ENCODE measurements at regions not wholly inside any gene's neighbourhood (a gene's known extent, or its start where the extent isn't known, plus 50 kb on each side); places are given as distances from the start of the nearest gene placed in this dataset.

GRCh38 chr18:41681138-41681880 is 273.7 kb upstream of the PIK3C3 start:
- Mint-ChIP-seq H3K4me3 (no peak overlapping the region), H3K4me1 (ENCODE audit: low read depth in 2 of 2) (no peaks in the 10 kb centered on the region), H3K27ac (no peak overlapping the region), H3K36me3 (ENCODE audit: insufficient read depth) (no peaks in the 10 kb centered on the region), H3K9me3 (peaks cover 5 to 12% of the 10 kb centered on the region in 2 donors), H3K27me3 (no peaks in the 10 kb centered on the region)
- no peak for DNase-seq
- no peak for ATAC-seq (replicated peaks)

GRCh38 chr18:41674506-41674905 is 280.5 kb upstream of the PIK3C3 start:
- no peaks in the 10 kb centered on the region for H3K4me1 Mint-ChIP-seq (ENCODE audit: low read depth in 2 of 2)
- H3K36me3 Mint-ChIP-seq (ENCODE audit: insufficient read depth): no peaks in the 10 kb centered on the region
- no peak overlapping the region for H3K4me3 Mint-ChIP-seq
- DNase-seq (no peak), ATAC-seq (replicated peaks) (no peak)
- H3K9me3 Mint-ChIP-seq: peaks cover 7 to 13% of the 10 kb centered on the region in 2 donors
- no peak overlapping the region for H3K27ac Mint-ChIP-seq
- H3K27me3 Mint-ChIP-seq: no peaks in the 10 kb centered on the region

GRCh38 chr18:41666231-41666630 is 288.8 kb upstream of the PIK3C3 start:
- ATAC-seq (replicated peaks) (no peak), DNase-seq (no peak)
- Mint-ChIP-seq H3K4me1 (ENCODE audit: low read depth in 2 of 2) (no peaks in the 10 kb centered on the region), H3K9me3 (peaks cover 4 to 8% of the 10 kb centered on the region in 2 donors), H3K27ac (no peak overlapping the region), H3K4me3 (no peak overlapping the region), H3K36me3 (ENCODE audit: insufficient read depth) (no peaks in the 10 kb centered on the region), H3K27me3 (no peaks in the 10 kb centered on the region)

GRCh38 chr18:41665210-41665609 is 289.8 kb upstream of the PIK3C3 start:
- H3K27me3 Mint-ChIP-seq: no peaks in the 10 kb centered on the region
- no peaks in the 10 kb centered on the region for H3K4me1 Mint-ChIP-seq (ENCODE audit: low read depth in 2 of 2)
- H3K4me3 Mint-ChIP-seq: no peak overlapping the region
- no peak overlapping the region for H3K27ac Mint-ChIP-seq
- no peaks in the 10 kb centered on the region for H3K36me3 Mint-ChIP-seq (ENCODE audit: insufficient read depth)
- DNase-seq: no peak
- peaks cover 6 to 8% of the 10 kb centered on the region in 2 donors for H3K9me3 Mint-ChIP-seq
- no peak for ATAC-seq (replicated peaks)

- no peak for ATAC-seq (replicated peaks)
- no peak overlapping the region for H3K4me3 Mint-ChIP-seq
- H3K9me3 Mint-ChIP-seq: peaks cover 8 to 10% of the 10 kb centered on the region in 2 donors
- H3K36me3 Mint-ChIP-seq (ENCODE audit: insufficient read depth): no peaks in the 10 kb centered on the region
- DNase-seq: no peak
- no peaks in the 10 kb centered on the region for H3K4me1 Mint-ChIP-seq (ENCODE audit: low read depth in 2 of 2)
- no peaks in the 10 kb centered on the region for H3K27me3 Mint-ChIP-seq
- H3K27ac Mint-ChIP-seq: no peak overlapping the region
Measured at GRCh38 chr18:41660654-41661053, 294.4 kb upstream of the PIK3C3 start.

GRCh38 chr18:41659438-41660130 is 295.4 kb upstream of the PIK3C3 start:
- Mint-ChIP-seq H3K36me3 (ENCODE audit: insufficient read depth) (no peaks in the 10 kb centered on the region), H3K27ac (no peak overlapping the region)

GRCh38 chr18:41657189-41657588 is 297.8 kb upstream of the PIK3C3 start:
- Mint-ChIP-seq H3K27me3 (no peaks in the 10 kb centered on the region), H3K27ac (no peak overlapping the region), H3K9me3 (peaks cover 0 to 10% of the 10 kb centered on the region in 2 donors), H3K4me3 (no peak overlapping the region), H3K36me3 (ENCODE audit: insufficient read depth) (no peaks in the 10 kb centered on the region), H3K4me1 (ENCODE audit: low read depth in 2 of 2) (no peaks in the 10 kb centered on the region)
- no peak for ATAC-seq (replicated peaks)
- DNase-seq: no peak

More at GRCh38 chr18:41659438-41660130, 295.4 kb upstream of the PIK3C3 start:
- ATAC-seq (replicated peaks): no peak
- no peak for DNase-seq
- H3K9me3 Mint-ChIP-seq: peaks cover 8 to 12% of the 10 kb centered on the region in 2 donors
- H3K4me3 Mint-ChIP-seq: no peak overlapping the region
- H3K4me1 Mint-ChIP-seq (ENCODE audit: low read depth in 2 of 2): no peaks in the 10 kb centered on the region
- H3K27me3 Mint-ChIP-seq: no peaks in the 10 kb centered on the region

GRCh38 chr18:41655074-41655473 is 300.0 kb upstream of the PIK3C3 start:
- no peak overlapping the region for H3K27ac Mint-ChIP-seq
- DNase-seq (no peak), ATAC-seq (replicated peaks) (no peak)
- H3K9me3 Mint-ChIP-seq: peaks cover 5 to 6% of the 10 kb centered on the region in 2 donors
- no peak overlapping the region for H3K4me3 Mint-ChIP-seq
- H3K27me3 Mint-ChIP-seq: no peaks in the 10 kb centered on the region
- H3K36me3 Mint-ChIP-seq (ENCODE audit: insufficient read depth): no peaks in the 10 kb centered on the region
- no peaks in the 10 kb centered on the region for H3K4me1 Mint-ChIP-seq (ENCODE audit: low read depth in 2 of 2)

- Mint-ChIP-seq H3K27ac (no peak overlapping the region), H3K36me3 (ENCODE audit: insufficient read depth) (no peaks in the 10 kb centered on the region), H3K4me3 (no peak overlapping the region), H3K27me3 (no peaks in the 10 kb centered on the region), H3K9me3 (peaks cover 4 to 11% of the 10 kb centered on the region in 2 donors), H3K4me1 (ENCODE audit: low read depth in 2 of 2) (no peaks in the 10 kb centered on the region)
- ATAC-seq (replicated peaks): no peak
- no peak for DNase-seq
Measured at GRCh38 chr18:41647914-41648313, 307.1 kb upstream of the PIK3C3 start.

GRCh38 chr18:41646915-41647620 is 308.0 kb upstream of the PIK3C3 start:
- H3K27me3 Mint-ChIP-seq: no peaks in the 10 kb centered on the region
- no peaks in the 10 kb centered on the region for H3K36me3 Mint-ChIP-seq (ENCODE audit: insufficient read depth)
- H3K9me3 Mint-ChIP-seq: peaks cover 4 to 11% of the 10 kb centered on the region in 2 donors
- DNase-seq (no peak), ATAC-seq (replicated peaks) (no peak)
- no peaks in the 10 kb centered on the region for H3K4me1 Mint-ChIP-seq (ENCODE audit: low read depth in 2 of 2)
- no peak overlapping the region for H3K27ac Mint-ChIP-seq
- no peak overlapping the region for H3K4me3 Mint-ChIP-seq

GRCh38 chr18:41645589-41646360 is 309.3 kb upstream of the PIK3C3 start:
- Mint-ChIP-seq H3K4me3 (no peak overlapping the region), H3K27me3 (no peaks in the 10 kb centered on the region), H3K9me3 (peaks cover 4 to 6% of the 10 kb centered on the region in 2 donors), H3K4me1 (ENCODE audit: low read depth in 2 of 2) (no peaks in the 10 kb centered on the region), H3K36me3 (ENCODE audit: insufficient read depth) (no peaks in the 10 kb centered on the region), H3K27ac (no peak overlapping the region)
- no peak for ATAC-seq (replicated peaks)
- no peak for DNase-seq

GRCh38 chr18:41644466-41644865 is 310.6 kb upstream of the PIK3C3 start:
- Mint-ChIP-seq H3K4me3 (no peak overlapping the region), H3K9me3 (peaks cover 5 to 6% of the 10 kb centered on the region in 2 donors), H3K36me3 (ENCODE audit: insufficient read depth) (no peaks in the 10 kb centered on the region), H3K4me1 (ENCODE audit: low read depth in 2 of 2) (no peaks in the 10 kb centered on the region), H3K27me3 (no peaks in the 10 kb centered on the region), H3K27ac (no peak overlapping the region)
- no peak for DNase-seq
- ATAC-seq (replicated peaks): no peak

- ATAC-seq (replicated peaks) (no peak), DNase-seq (no peak)
- Mint-ChIP-seq H3K27me3 (no peaks in the 10 kb centered on the region), H3K27ac (no peak overlapping the region), H3K9me3 (peaks cover 5 to 6% of the 10 kb centered on the region in 2 donors), H3K4me3 (no peak overlapping the region), H3K36me3 (ENCODE audit: insufficient read depth) (no peaks in the 10 kb centered on the region), H3K4me1 (ENCODE audit: low read depth in 2 of 2) (no peaks in the 10 kb centered on the region)
Measured at GRCh38 chr18:41643427-41643826, 311.6 kb upstream of the PIK3C3 start.
